Activated naive CD4-positive, alpha-beta T cell treated with Interleukin-2 at 50 U/mL for 16 hours (primary cell): ENCODE measurements at regions not wholly inside any gene's neighbourhood (a gene's known extent, or its start where the extent isn't known, plus 50 kb on each side); places are given as distances from the start of the nearest gene placed in this dataset.
A peak's percentile ranks its signal among the peaks of the same experiment; 100 is the strongest.

Source experiments
- DNase-seq: peaks from one replicate; pipeline ENCODE4 v3.0.0-alpha.2; 2020

GRCh38 chr1:39109644-39110043, 83.5 kb downstream of the NDUFS5 start:
- no peak for DNase-seq

GRCh38 chr1:39110325-39110851, 84.2 kb downstream of the NDUFS5 start:
- no peak for DNase-seq

- no peak for DNase-seq
Observed at GRCh38 chr1:39110882-39111281, 84.7 kb downstream of the NDUFS5 start.

- no peak for DNase-seq
Observed at GRCh38 chr1:39113109-39113743, 87.1 kb downstream of the NDUFS5 start.

- DNase-seq, result peak; percentile 15
Observed at GRCh38 chr1:39115271-39116110, 89.0 kb upstream of the MACF1 start.

- no peak for DNase-seq
Observed at GRCh38 chr1:39116116-39116607, 88.3 kb upstream of the MACF1 start.

- DNase-seq, result no peak
Observed at GRCh38 chr1:39116860-39117728, 87.4 kb upstream of the MACF1 start.

GRCh38 chr1:39117899-39118450, 86.5 kb upstream of the MACF1 start:
- no peak for DNase-seq

- DNase-seq, result no peak
Observed at GRCh38 chr1:39122056-39122455, 82.4 kb upstream of the MACF1 start.

GRCh38 chr1:39124282-39124681, 80.2 kb upstream of the MACF1 start:
- DNase-seq, result no peak

GRCh38 chr1:39127513-39127912, 77.0 kb upstream of the MACF1 start:
- DNase-seq, result no peak

- DNase-seq, result no peak
Observed at GRCh38 chr1:39128126-39128525, 76.4 kb upstream of the MACF1 start.

- no peak for DNase-seq
Observed at GRCh38 chr1:39128959-39129358, 75.5 kb upstream of the MACF1 start.

GRCh38 chr1:39129514-39129913, 75.0 kb upstream of the MACF1 start:
- DNase-seq, result no peak

GRCh38 chr1:39130325-39130724, 74.2 kb upstream of the MACF1 start:
- no peak for DNase-seq

- no peak for DNase-seq
Observed at GRCh38 chr1:39131940-39132339, 72.6 kb upstream of the MACF1 start.

- no peak for DNase-seq
Observed at GRCh38 chr1:39132505-39133339, 71.8 kb upstream of the MACF1 start.

GRCh38 chr1:39133340-39133684, 71.2 kb upstream of the MACF1 start:
- DNase-seq, result no peak

GRCh38 chr1:39134768-39135333, 69.6 kb upstream of the MACF1 start:
- DNase-seq, result no peak

GRCh38 chr1:39136638-39137037, 67.9 kb upstream of the MACF1 start:
- DNase-seq, result no peak

- DNase-seq, result no peak
Observed at GRCh38 chr1:39139723-39140360, 64.7 kb upstream of the MACF1 start.
